Fibroblast of lung (primary cell): ENCODE measurements at regions not wholly inside any gene's neighbourhood (a gene's known extent, or its start where the extent isn't known, plus 50 kb on each side); places are given as distances from the start of the nearest gene placed in this dataset.

ENCODE experiments used
- EZH2 ChIP-seq: IDR thresholded peaks from 2 replicates; pipeline ENCODE4 v1.5.1; 2012; ENCODE audit warnings: low read length, control low read depth, mild to moderate bottlenecking; ENCODE audit errors: missing control alignments
- TF ChIP-seq, protein P1 (sequence below), 2 donors: IDR thresholded peaks in 1 of 2; conservative IDR thresholded peaks in 1 of 2; 1 replicate in 1 of 2; 2 replicates in 1 of 2; pipeline ENCODE4 v1.5.1; 2011 to 2012; ENCODE audit warnings: low read length in 2 of 2, control low read depth in 1 of 2, inconsistent platforms in 1 of 2, low read depth in 1 of 2, mild to moderate bottlenecking in 1 of 2

DNA sequence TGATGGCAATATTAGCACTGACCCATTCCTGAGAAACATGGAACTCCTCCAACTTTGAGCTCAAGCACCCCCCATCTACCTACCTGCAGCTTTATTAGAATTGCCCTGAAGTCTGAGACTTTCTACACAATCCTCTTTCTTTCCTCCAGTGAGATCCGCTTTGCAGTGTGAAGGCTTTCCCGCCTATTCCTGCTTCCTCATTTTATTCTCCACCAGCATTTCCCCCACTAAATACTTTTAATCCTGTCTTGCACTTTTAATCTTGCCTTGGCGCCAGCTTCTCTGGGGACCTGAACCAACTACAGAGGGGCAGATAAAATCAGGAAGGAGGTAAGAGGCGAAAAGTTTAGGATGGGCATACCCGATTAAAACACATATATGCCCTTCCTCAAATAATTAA lies 178.1 kb upstream of the PRDM1 start:
- TF ChIP-seq, protein P1, sequence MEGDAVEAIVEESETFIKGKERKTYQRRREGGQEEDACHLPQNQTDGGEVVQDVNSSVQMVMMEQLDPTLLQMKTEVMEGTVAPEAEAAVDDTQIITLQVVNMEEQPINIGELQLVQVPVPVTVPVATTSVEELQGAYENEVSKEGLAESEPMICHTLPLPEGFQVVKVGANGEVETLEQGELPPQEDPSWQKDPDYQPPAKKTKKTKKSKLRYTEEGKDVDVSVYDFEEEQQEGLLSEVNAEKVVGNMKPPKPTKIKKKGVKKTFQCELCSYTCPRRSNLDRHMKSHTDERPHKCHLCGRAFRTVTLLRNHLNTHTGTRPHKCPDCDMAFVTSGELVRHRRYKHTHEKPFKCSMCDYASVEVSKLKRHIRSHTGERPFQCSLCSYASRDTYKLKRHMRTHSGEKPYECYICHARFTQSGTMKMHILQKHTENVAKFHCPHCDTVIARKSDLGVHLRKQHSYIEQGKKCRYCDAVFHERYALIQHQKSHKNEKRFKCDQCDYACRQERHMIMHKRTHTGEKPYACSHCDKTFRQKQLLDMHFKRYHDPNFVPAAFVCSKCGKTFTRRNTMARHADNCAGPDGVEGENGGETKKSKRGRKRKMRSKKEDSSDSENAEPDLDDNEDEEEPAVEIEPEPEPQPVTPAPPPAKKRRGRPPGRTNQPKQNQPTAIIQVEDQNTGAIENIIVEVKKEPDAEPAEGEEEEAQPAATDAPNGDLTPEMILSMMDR (conservative IDR thresholded peaks at IDR 0.05 in 1 of 2, IDR thresholded peaks at IDR 0.05 in 1 of 2; ENCODE audit: low read depth in 1 of 2, low read length in 2 of 2), result no peak
- TF ChIP-seq EZH2, result no peak
